Rectal smooth muscle tissue (tissue), 1 donor: ENCODE measurements at regions not wholly inside any gene's neighbourhood (a gene's known extent, or its start where the extent isn't known, plus 50 kb on each side); places are given as distances from the start of the nearest gene placed in this dataset.
"Not testable (repeated sequence)": the region's sequence is repeated elsewhere in the genome, so short reads cannot be mapped to it uniquely, and the experiment has no call there.

Experiments
- H3K27ac ChIP-seq: one replicate; pipeline ENCODE4 v1.7.0; 2013; ENCODE audit warnings: low read depth, low read length, inconsistent platforms
- H3K27me3 ChIP-seq: one replicate; pipeline ENCODE4 v1.7.0; 2013; ENCODE audit warnings: low read length; ENCODE audit not compliant: control insufficient read depth, insufficient read depth
- H3K36me3 ChIP-seq: one replicate; pipeline ENCODE4 v1.7.0; 2013; ENCODE audit warnings: low read length; ENCODE audit not compliant: control insufficient read depth, insufficient read depth
- H3K4me1 ChIP-seq: one replicate; pipeline ENCODE4 v1.7.0; 2013; ENCODE audit warnings: low read length; ENCODE audit not compliant: control insufficient read depth, insufficient read depth
- H3K4me3 ChIP-seq: one replicate; pipeline ENCODE4 v1.7.0; 2013; ENCODE audit warnings: low read length
- H3K9ac ChIP-seq: one replicate; pipeline ENCODE4 v1.7.0; 2013; ENCODE audit warnings: low read length

- H3K4me3 ChIP-seq, result no peak overlapping the region
- no peak overlapping the region for H3K27ac ChIP-seq
Measured at GRCh38 chr5:104126980-104127379, 564.4 kb upstream of the NUDT12 start.

GRCh38 chr5:104119529-104119928 lies 556.9 kb upstream of the NUDT12 start:
- Histone ChIP-seq H3K36me3 (no peaks in the 10 kb centered on the region), H3K4me3 (no peak overlapping the region)

More at GRCh38 chr5:104126980-104127379, 564.4 kb upstream of the NUDT12 start:
- no peaks in the 10 kb centered on the region for H3K4me1 ChIP-seq
- no peak overlapping the region for H3K9ac ChIP-seq
- no peaks in the 10 kb centered on the region for H3K27me3 ChIP-seq
- no peaks in the 10 kb centered on the region for H3K36me3 ChIP-seq

GRCh38 chr5:104111632-104112031 lies 549.0 kb upstream of the NUDT12 start:
- H3K9ac ChIP-seq, result no peak overlapping the region
- no peaks in the 10 kb centered on the region for H3K27me3 ChIP-seq
- H3K27ac ChIP-seq, result no peak overlapping the region
- H3K4me3 ChIP-seq, result no peak overlapping the region
- no peaks in the 10 kb centered on the region for H3K36me3 ChIP-seq
- H3K4me1 ChIP-seq, result no peaks in the 10 kb centered on the region

More at GRCh38 chr5:104119529-104119928, 556.9 kb upstream of the NUDT12 start:
- no peaks in the 10 kb centered on the region for H3K4me1 ChIP-seq
- no peaks in the 10 kb centered on the region for H3K27me3 ChIP-seq
- no peak overlapping the region for H3K9ac ChIP-seq
- H3K27ac ChIP-seq, result no peak overlapping the region

GRCh38 chr5:104096451-104096850 lies 533.9 kb upstream of the NUDT12 start:
- H3K36me3 ChIP-seq, result no peaks in the 10 kb centered on the region

GRCh38 chr5:104095527-104095926 lies 532.9 kb upstream of the NUDT12 start:
- no peaks in the 10 kb centered on the region for H3K4me1 ChIP-seq
- H3K9ac ChIP-seq, result no peak overlapping the region
- no peaks in the 10 kb centered on the region for H3K27me3 ChIP-seq
- H3K4me3 ChIP-seq, result no peak overlapping the region
- H3K27ac ChIP-seq, result no peak overlapping the region
- no peaks in the 10 kb centered on the region for H3K36me3 ChIP-seq

More at GRCh38 chr5:104096451-104096850, 533.9 kb upstream of the NUDT12 start:
- Histone ChIP-seq H3K4me1 (no peaks in the 10 kb centered on the region), H3K27me3 (no peaks in the 10 kb centered on the region), H3K9ac (no peak overlapping the region), H3K27ac (no peak overlapping the region), H3K4me3 (no peak overlapping the region)

GRCh38 chr5:104088876-104089778 lies 526.5 kb upstream of the NUDT12 start:
- Histone ChIP-seq H3K4me3 (no peak overlapping the region), H3K36me3 (no peaks in the 10 kb centered on the region), H3K27ac (no peak overlapping the region), H3K4me1 (no peaks in the 10 kb centered on the region), H3K9ac (no peak overlapping the region), H3K27me3 (no peaks in the 10 kb centered on the region)

GRCh38 chr5:104084896-104085295 lies 522.3 kb upstream of the NUDT12 start:
- no peaks in the 10 kb centered on the region for H3K36me3 ChIP-seq
- no peaks in the 10 kb centered on the region for H3K27me3 ChIP-seq
- H3K9ac ChIP-seq, result no peak overlapping the region
- H3K4me1 ChIP-seq, result no peaks in the 10 kb centered on the region
- no peak overlapping the region for H3K27ac ChIP-seq
- H3K4me3 ChIP-seq, result no peak overlapping the region

GRCh38 chr5:104082754-104083153 lies 520.2 kb upstream of the NUDT12 start:
- H3K4me1 ChIP-seq, result no peaks in the 10 kb centered on the region
- no peaks in the 10 kb centered on the region for H3K36me3 ChIP-seq
- no peaks in the 10 kb centered on the region for H3K27me3 ChIP-seq
- no peak overlapping the region for H3K9ac ChIP-seq
- no peak overlapping the region for H3K4me3 ChIP-seq
- H3K27ac ChIP-seq, result no peak overlapping the region

GRCh38 chr5:104081232-104081631 lies 518.6 kb upstream of the NUDT12 start:
- H3K4me1 ChIP-seq, result no peaks in the 10 kb centered on the region
- no peak overlapping the region for H3K9ac ChIP-seq
- no peak overlapping the region for H3K4me3 ChIP-seq
- no peaks in the 10 kb centered on the region for H3K27me3 ChIP-seq
- no peak overlapping the region for H3K27ac ChIP-seq
- H3K36me3 ChIP-seq, result no peaks in the 10 kb centered on the region

- no peak overlapping the region for H3K4me3 ChIP-seq
- H3K4me1 ChIP-seq, result no peaks in the 10 kb centered on the region
- no peak overlapping the region for H3K9ac ChIP-seq
- no peaks in the 10 kb centered on the region for H3K36me3 ChIP-seq
- H3K27ac ChIP-seq, result no peak overlapping the region
- H3K27me3 ChIP-seq, result no peaks in the 10 kb centered on the region
Measured at GRCh38 chr5:104080646-104081175, 518.1 kb upstream of the NUDT12 start.

- H3K4me3 ChIP-seq, H3K4me1 ChIP-seq, H3K9ac ChIP-seq, H3K27me3 ChIP-seq, H3K36me3 ChIP-seq, H3K27ac ChIP-seq: not testable (repeated sequence)
Measured at GRCh38 chr5:104079861-104080645, 517.5 kb upstream of the NUDT12 start.

- H3K9ac ChIP-seq, result no peak overlapping the region
Measured at GRCh38 chr5:104071887-104072286, 509.3 kb upstream of the NUDT12 start.

More at GRCh38 chr5:104071887-104072286, 509.3 kb upstream of the NUDT12 start:
- Histone ChIP-seq H3K27ac (no peak overlapping the region), H3K4me3 (no peak overlapping the region), H3K4me1 (no peaks in the 10 kb centered on the region), H3K36me3 (no peaks in the 10 kb centered on the region), H3K27me3 (no peaks in the 10 kb centered on the region)
